Amygdala (tissue), 56 donors: ENCODE measurements at regions not wholly inside any gene's neighbourhood (a gene's known extent, or its start where the extent isn't known, plus 50 kb on each side); places are given as distances from the start of the nearest gene placed in this dataset.

ENCODE experiments used
- DNase-seq, 56 donors: peaks; one replicate each; lab custom pipeline; 2025; lab: John Stamatoyannopoulos, UW

GRCh38 chr14:97538749-97539410 lies 741.7 kb downstream of the VRK1 start:
- no peak for DNase-seq

DNA sequence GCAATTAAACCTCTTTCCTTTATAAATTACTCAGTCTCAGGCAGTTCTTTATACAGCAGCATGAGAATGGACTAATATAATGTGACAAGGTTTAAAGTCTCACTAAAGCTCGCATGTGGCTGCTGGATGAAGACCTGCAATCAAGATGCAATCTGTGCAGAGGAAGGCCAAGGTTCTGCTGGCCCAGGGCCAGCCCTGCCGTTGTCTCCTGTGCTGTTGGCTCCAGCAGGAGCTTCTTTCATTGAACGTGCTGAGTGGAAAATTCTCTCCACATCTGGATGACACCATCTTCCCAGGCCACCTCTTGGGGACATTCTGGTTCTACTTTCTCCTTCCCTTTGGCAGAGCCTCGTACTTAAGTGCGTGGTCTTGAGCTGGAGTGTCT lies 742.2 kb downstream of the VRK1 start:
- no peak for DNase-seq

DNA sequence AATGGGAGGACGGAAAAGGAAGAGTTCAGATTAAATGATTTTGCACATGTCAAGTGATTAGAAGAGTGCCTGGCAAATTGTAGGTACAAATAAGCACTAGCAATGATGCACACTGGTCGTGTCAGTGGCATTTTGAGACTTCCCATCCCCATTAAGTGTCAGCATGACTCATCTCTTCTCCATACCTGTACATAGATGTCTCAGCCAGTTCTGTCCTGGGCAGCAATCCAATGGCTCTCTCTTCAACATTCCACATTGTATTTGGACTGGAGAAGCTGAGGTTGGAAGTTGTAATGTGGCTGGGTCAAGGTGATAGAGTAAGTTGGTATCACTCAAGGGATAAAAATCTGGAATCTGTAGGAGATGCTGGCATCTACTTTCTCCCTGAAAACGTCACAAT lies 742.7 kb downstream of the VRK1 start:
- no peak for DNase-seq

DNA sequence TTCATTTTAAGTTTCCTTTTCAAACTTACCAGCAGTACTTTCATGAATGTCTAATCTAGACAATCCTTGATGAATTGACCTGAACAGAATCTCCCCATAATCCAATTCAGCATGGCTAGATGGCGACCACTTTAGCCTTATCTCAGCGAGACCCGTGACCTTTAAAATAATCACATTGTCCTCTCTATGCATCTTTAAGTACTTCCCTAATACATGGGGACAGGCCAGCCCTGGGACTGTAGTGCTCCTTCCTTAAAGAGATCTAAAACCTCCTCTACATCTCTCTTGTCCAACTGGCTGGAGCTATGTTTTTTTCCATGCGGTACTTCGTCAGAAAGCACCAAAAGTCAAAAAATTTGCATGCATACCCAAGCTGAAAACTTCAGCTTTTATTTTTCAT lies 746.0 kb downstream of the VRK1 start:
- DNase-seq: no peak

- no peak for DNase-seq
These were observed 746.6 kb downstream of the VRK1 start for GRCh38 chr14:97543816-97544215.

DNA sequence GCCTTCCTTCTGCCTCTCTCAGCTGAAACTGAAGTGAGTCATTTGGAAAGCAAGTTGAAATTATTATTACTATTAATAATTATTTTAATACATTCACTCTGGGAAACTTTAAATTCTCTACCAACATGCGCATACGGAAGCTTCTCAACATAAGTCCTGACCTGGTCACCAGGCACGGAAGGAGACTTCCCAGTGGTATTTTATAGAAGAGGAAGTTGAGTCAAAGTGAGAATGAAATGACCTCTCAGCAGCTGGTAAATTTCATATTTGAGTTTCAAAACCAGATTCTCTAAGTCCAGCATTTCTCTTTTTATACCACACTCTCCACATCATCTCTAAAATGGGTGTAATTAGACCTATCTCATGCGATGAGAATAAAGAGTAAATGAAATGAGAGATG lies 747.4 kb downstream of the VRK1 start:
- DNase-seq: no peak

GRCh38 chr14:97546491-97547230 lies 749.5 kb downstream of the VRK1 start:
- no peak for DNase-seq

GRCh38 chr14:97550463-97550862 lies 753.3 kb downstream of the VRK1 start:
- DNase-seq: no peak

GRCh38 chr14:97554597-97554996 lies 757.4 kb downstream of the VRK1 start:
- no peak for DNase-seq

- no peak for DNase-seq
These were observed 767.2 kb downstream of the VRK1 start for GRCh38 chr14:97564334-97564733.

GRCh38 chr14:97571201-97571600 lies 774.0 kb downstream of the VRK1 start:
- no peak for DNase-seq

DNA sequence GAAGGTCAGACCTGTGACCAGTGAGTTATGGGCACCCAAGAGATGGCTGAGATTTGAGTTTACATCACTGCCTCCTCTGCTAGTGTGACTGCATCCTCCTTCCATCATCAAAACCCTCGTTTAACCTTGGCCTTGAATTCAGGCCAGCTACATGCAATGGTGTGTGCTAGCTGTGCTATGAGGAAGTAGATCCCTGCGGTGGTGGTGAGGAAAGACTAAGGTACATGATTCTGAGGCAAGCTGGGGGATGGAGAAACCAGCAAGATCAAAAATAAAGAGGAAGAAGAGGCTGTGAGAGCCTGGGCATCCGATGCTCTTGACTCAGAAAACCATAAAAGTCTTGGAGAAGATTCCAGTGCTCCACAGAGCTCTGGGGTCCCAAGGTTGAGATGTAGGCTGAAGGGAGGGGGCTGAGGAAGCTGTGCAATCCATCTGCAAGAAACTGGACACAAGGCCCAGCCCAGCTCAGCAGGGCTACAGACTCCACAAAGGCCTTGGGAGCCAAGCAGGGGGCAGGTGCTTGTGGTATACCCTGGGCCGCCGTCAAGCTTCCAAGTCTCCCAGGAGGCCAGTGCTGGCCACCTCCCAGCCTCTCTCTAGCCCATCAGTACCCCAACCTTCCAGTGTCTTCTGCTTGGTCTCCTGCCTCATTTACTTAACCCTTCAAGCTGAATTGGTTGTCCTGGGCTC lies 774.8 kb downstream of the VRK1 start:
- no peak for DNase-seq

- no peak for DNase-seq
These were observed 775.6 kb downstream of the VRK1 start for GRCh38 chr14:97572583-97573458.

GRCh38 chr14:97575677-97576076 lies 778.5 kb downstream of the VRK1 start:
- no peak for DNase-seq

- DNase-seq: no peak
These were observed 781.9 kb downstream of the VRK1 start for GRCh38 chr14:97578982-97579548.

GRCh38 chr14:97581016-97581415 lies 783.8 kb downstream of the VRK1 start:
- DNase-seq: no peak

DNA sequence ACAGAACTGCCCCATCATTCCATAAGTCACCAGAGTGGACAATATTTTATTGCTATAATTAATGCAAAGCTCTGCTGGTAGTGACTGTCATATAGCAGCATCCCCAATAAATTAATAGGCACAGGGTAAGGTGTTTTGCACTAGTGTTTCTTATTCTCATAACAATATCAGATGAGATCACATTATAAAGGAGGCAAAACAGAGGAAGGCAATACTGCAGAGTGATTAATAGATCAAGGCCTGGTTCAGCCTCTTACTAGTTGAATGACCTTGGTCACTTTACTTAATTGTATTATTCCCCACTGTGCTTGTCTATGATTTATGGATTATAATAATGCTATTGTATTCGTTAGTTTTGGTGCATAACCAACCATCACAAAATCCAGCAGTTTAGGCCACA lies 784.8 kb downstream of the VRK1 start:
- DNase-seq: no peak

DNA sequence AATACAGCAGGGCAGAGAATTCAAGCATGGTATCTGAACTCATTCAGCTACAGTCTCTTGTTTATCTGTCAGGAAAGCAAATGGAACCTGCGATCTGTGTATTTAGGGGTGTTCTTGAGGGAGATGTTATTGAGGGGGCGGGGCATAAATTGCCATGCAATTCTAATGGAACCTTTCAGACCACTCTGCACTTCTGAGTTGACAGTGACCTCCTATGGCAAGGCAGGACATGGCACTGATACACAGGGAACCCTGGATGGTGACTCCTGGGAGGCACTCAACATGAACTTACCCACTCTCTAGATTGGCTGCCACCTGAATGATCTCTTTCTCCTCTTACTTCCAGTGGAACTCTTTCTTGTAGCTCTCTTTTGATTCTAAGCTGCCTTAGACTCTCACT lies 787.3 kb downstream of the VRK1 start:
- no peak for DNase-seq

GRCh38 chr14:97592341-97592980 lies 795.3 kb downstream of the VRK1 start:
- no peak for DNase-seq

GRCh38 chr14:97594306-97594705 lies 797.1 kb downstream of the VRK1 start:
- DNase-seq: no peak
